ENCODE measurements at regions not wholly inside any gene's neighbourhood (a gene's known extent, or its start where the extent isn't known, plus 50 kb on each side); places are given as distances from the start of the nearest gene placed in this dataset.

- Mint-ChIP-seq H3K27ac (no peak overlapping the region), H3K4me3 (no peak overlapping the region), H3K36me3 (ENCODE audit: low read depth) (no peaks in the 10 kb centered on the region), H3K4me1 (no peaks in the 10 kb centered on the region), H3K9me3 (no peaks in the 10 kb centered on the region), H3K27me3 (peaks cover 6% of the 10 kb centered on the region)
- CTCF ChIA-PET = no interaction called here
- POLR2A ChIA-PET = no interaction called here
- no peak for DNase-seq
Measured at GRCh38 chr2:128631698-128632500, 313.2 kb upstream of the HS6ST1 start.

GRCh38 chr2:128632501-128632800, 313.8 kb upstream of the HS6ST1 start:
- CTCF ChIA-PET = no interaction called here
- Mint-ChIP-seq H3K9me3 (no peaks in the 10 kb centered on the region), H3K4me3 (no peak overlapping the region), H3K27ac (no peak overlapping the region), H3K36me3 (ENCODE audit: low read depth) (no peaks in the 10 kb centered on the region), H3K4me1 (no peaks in the 10 kb centered on the region), H3K27me3 (peaks cover 6% of the 10 kb centered on the region)
- no peak for DNase-seq
- POLR2A ChIA-PET = no interaction called here

- ChIA-PET CTCF (no interaction called here), POLR2A (no interaction called here)
- Mint-ChIP-seq H3K4me3 (no peak overlapping the region), H3K27ac (no peak overlapping the region), H3K4me1 (no peaks in the 10 kb centered on the region), H3K36me3 (ENCODE audit: low read depth) (no peaks in the 10 kb centered on the region), H3K9me3 (no peaks in the 10 kb centered on the region), H3K27me3 (peaks cover 6% of the 10 kb centered on the region)
- DNase-seq = no peak
Measured at GRCh38 chr2:128633501-128633900, 314.8 kb upstream of the HS6ST1 start.

- DNase-seq = no peak
- peaks cover 6% of the 10 kb centered on the region for H3K27me3 Mint-ChIP-seq
- no peak overlapping the region for H3K4me3 Mint-ChIP-seq
- no peaks in the 10 kb centered on the region for H3K36me3 Mint-ChIP-seq (ENCODE audit: low read depth)
- no peaks in the 10 kb centered on the region for H3K9me3 Mint-ChIP-seq
- ChIA-PET CTCF (no interaction called here), POLR2A (no interaction called here)
- H3K27ac Mint-ChIP-seq = peak overlapping the region; percentile 12
- no peaks in the 10 kb centered on the region for H3K4me1 Mint-ChIP-seq
Measured at GRCh38 chr2:128635361-128635900, 316.8 kb upstream of the HS6ST1 start.

GRCh38 chr2:128636802-128637147, 318.1 kb upstream of the HS6ST1 start:
- POLR2A ChIA-PET = no interaction called here
- Mint-ChIP-seq H3K9me3 (no peaks in the 10 kb centered on the region), H3K4me1 (no peaks in the 10 kb centered on the region), H3K27me3 (peaks cover 6% of the 10 kb centered on the region), H3K4me3 (no peak overlapping the region), H3K36me3 (ENCODE audit: low read depth) (no peaks in the 10 kb centered on the region), H3K27ac (no peak overlapping the region)
- CTCF ChIA-PET = no interaction called here
- no peak for DNase-seq

- Mint-ChIP-seq H3K4me3 (no peak overlapping the region), H3K27ac (no peak overlapping the region), H3K36me3 (ENCODE audit: low read depth) (no peaks in the 10 kb centered on the region), H3K4me1 (no peaks in the 10 kb centered on the region), H3K27me3 (peaks cover 6% of the 10 kb centered on the region), H3K9me3 (no peaks in the 10 kb centered on the region)
- no peak for DNase-seq
- CTCF ChIA-PET = interaction anchor here (1.7 kb wide), 1 partner anchor 8 kb away, joined by 3 read pairs; no protein-coding TSS in a partner anchor
- POLR2A ChIA-PET = no interaction called here
Measured at GRCh38 chr2:128637481-128638155, 318.9 kb upstream of the HS6ST1 start.

- H3K36me3 Mint-ChIP-seq (ENCODE audit: low read depth) = no peaks in the 10 kb centered on the region
- no peak for DNase-seq
- CTCF ChIA-PET = interaction anchor here (1.7 kb wide), 1 partner anchor 9 kb away, joined by 3 read pairs; no protein-coding TSS in a partner anchor
Measured at GRCh38 chr2:128638341-128639119, 319.9 kb upstream of the HS6ST1 start.

GRCh38 chr2:128639120-128639477, 320.4 kb upstream of the HS6ST1 start:
- CTCF ChIA-PET = interaction anchor here (1.7 kb wide), 1 partner anchor 10 kb away, joined by 3 read pairs; no protein-coding TSS in a partner anchor
- H3K4me1 Mint-ChIP-seq = no peaks in the 10 kb centered on the region
- H3K4me3 Mint-ChIP-seq = no peak overlapping the region

More at GRCh38 chr2:128638341-128639119, 319.9 kb upstream of the HS6ST1 start:
- POLR2A ChIA-PET = no interaction called here
- H3K9me3 Mint-ChIP-seq = no peaks in the 10 kb centered on the region
- H3K27me3 Mint-ChIP-seq = peaks cover 5% of the 10 kb centered on the region
- H3K4me3 Mint-ChIP-seq = no peak overlapping the region
- no peak overlapping the region for H3K27ac Mint-ChIP-seq
- no peaks in the 10 kb centered on the region for H3K4me1 Mint-ChIP-seq

GRCh38 chr2:128639693-128640092, 321.0 kb upstream of the HS6ST1 start:
- CTCF ChIA-PET = no interaction called here
- H3K9me3 Mint-ChIP-seq = no peaks in the 10 kb centered on the region
- no peak overlapping the region for H3K4me3 Mint-ChIP-seq
- no peaks in the 10 kb centered on the region for H3K4me1 Mint-ChIP-seq
- no peaks in the 10 kb centered on the region for H3K36me3 Mint-ChIP-seq (ENCODE audit: low read depth)
- POLR2A ChIA-PET = no interaction called here
- H3K27ac Mint-ChIP-seq = no peak overlapping the region
- H3K27me3 Mint-ChIP-seq = peaks cover 5% of the 10 kb centered on the region
- DNase-seq = no peak

More at GRCh38 chr2:128639120-128639477, 320.4 kb upstream of the HS6ST1 start:
- H3K36me3 Mint-ChIP-seq (ENCODE audit: low read depth) = no peaks in the 10 kb centered on the region
- POLR2A ChIA-PET = no interaction called here
- no peaks in the 10 kb centered on the region for H3K9me3 Mint-ChIP-seq
- H3K27me3 Mint-ChIP-seq = peaks cover 5% of the 10 kb centered on the region
- no peak for DNase-seq
- no peak overlapping the region for H3K27ac Mint-ChIP-seq

- ChIA-PET CTCF (no interaction called here), POLR2A (no interaction called here)
- H3K36me3 Mint-ChIP-seq (ENCODE audit: low read depth) = no peaks in the 10 kb centered on the region
- H3K27ac Mint-ChIP-seq = no peak overlapping the region
- H3K9me3 Mint-ChIP-seq = no peaks in the 10 kb centered on the region
- DNase-seq = no peak
- peaks cover 5% of the 10 kb centered on the region for H3K27me3 Mint-ChIP-seq
- no peak overlapping the region for H3K4me3 Mint-ChIP-seq
- H3K4me1 Mint-ChIP-seq = peaks cover 3% of the 10 kb centered on the region
Measured at GRCh38 chr2:128640166-128640844, 321.6 kb upstream of the HS6ST1 start.

GRCh38 chr2:128640845-128641360, 322.2 kb upstream of the HS6ST1 start:
- Mint-ChIP-seq H3K9me3 (no peaks in the 10 kb centered on the region), H3K27ac (no peak overlapping the region), H3K27me3 (peaks cover 9% of the 10 kb centered on the region), H3K36me3 (ENCODE audit: low read depth) (no peaks in the 10 kb centered on the region), H3K4me3 (no peak overlapping the region), H3K4me1 (peaks cover 3% of the 10 kb centered on the region)
- no peak for DNase-seq
- ChIA-PET POLR2A (no interaction called here), CTCF (no interaction called here)

- POLR2A ChIA-PET = no interaction called here
- H3K27me3 Mint-ChIP-seq = peaks cover 9% of the 10 kb centered on the region
- DNase-seq = no peak
Measured at GRCh38 chr2:128641421-128642080, 322.9 kb upstream of the HS6ST1 start.

More at GRCh38 chr2:128641421-128642080, 322.9 kb upstream of the HS6ST1 start:
- Mint-ChIP-seq H3K36me3 (ENCODE audit: low read depth) (no peaks in the 10 kb centered on the region), H3K4me1 (peaks cover 3% of the 10 kb centered on the region), H3K4me3 (no peak overlapping the region), H3K9me3 (no peaks in the 10 kb centered on the region), H3K27ac (no peak overlapping the region)
- CTCF ChIA-PET = no interaction called here
